GM19351 (cell line): ENCODE measurements at regions not wholly inside any gene's neighbourhood (a gene's known extent, or its start where the extent isn't known, plus 50 kb on each side); places are given as distances from the start of the nearest gene placed in this dataset.

Experiments
- ATAC-seq: cut with Tn5 transposase; IDR thresholded peaks from one replicate; pipeline ENCODE4 v1.9.1; 2021; ENCODE audit warnings: mild to moderate bottlenecking, moderate library complexity; ENCODE audit not compliant: unreplicated experiment

GRCh38 chr14:97695456-97695981 lies 898.3 kb downstream of the VRK1 start:
- no peak for ATAC-seq

GRCh38 chr14:97697772-97698171 lies 900.6 kb downstream of the VRK1 start:
- ATAC-seq: no peak

GRCh38 chr14:97699026-97699425 lies 901.8 kb downstream of the VRK1 start:
- ATAC-seq: no peak

- no peak for ATAC-seq
These were observed 906.0 kb downstream of the VRK1 start for GRCh38 chr14:97703006-97703760.

- no peak for ATAC-seq
These were observed 907.2 kb downstream of the VRK1 start for GRCh38 chr14:97704316-97704885.

- ATAC-seq: no peak
These were observed 907.9 kb downstream of the VRK1 start for GRCh38 chr14:97705107-97705506.

GRCh38 chr14:97705976-97706375 lies 908.8 kb downstream of the VRK1 start:
- ATAC-seq: no peak

- ATAC-seq: no peak
These were observed 909.6 kb downstream of the VRK1 start for GRCh38 chr14:97706819-97707218.

GRCh38 chr14:97707603-97708002 lies 910.4 kb downstream of the VRK1 start:
- no peak for ATAC-seq

GRCh38 chr14:97709552-97709951 lies 912.4 kb downstream of the VRK1 start:
- ATAC-seq: no peak

GRCh38 chr14:97710726-97711125 lies 913.5 kb downstream of the VRK1 start:
- ATAC-seq: no peak

GRCh38 chr14:97712471-97712870 lies 915.3 kb downstream of the VRK1 start:
- no peak for ATAC-seq

- no peak for ATAC-seq
These were observed 915.8 kb downstream of the VRK1 start for GRCh38 chr14:97713023-97713422.

GRCh38 chr14:97718886-97719442 lies 921.8 kb downstream of the VRK1 start:
- ATAC-seq: no peak

GRCh38 chr14:97719931-97720330 lies 922.7 kb downstream of the VRK1 start:
- no peak for ATAC-seq

GRCh38 chr14:97723351-97723750 lies 926.2 kb downstream of the VRK1 start:
- no peak for ATAC-seq

GRCh38 chr14:97723819-97724218 lies 926.6 kb downstream of the VRK1 start:
- ATAC-seq: no peak

GRCh38 chr14:97724265-97724731 lies 927.1 kb downstream of the VRK1 start:
- no peak for ATAC-seq

GRCh38 chr14:97726676-97727075 lies 929.5 kb downstream of the VRK1 start:
- ATAC-seq: no peak

GRCh38 chr14:97730706-97731105 lies 933.5 kb downstream of the VRK1 start:
- ATAC-seq: no peak

GRCh38 chr14:97731800-97732199 lies 934.6 kb downstream of the VRK1 start:
- ATAC-seq: no peak

GRCh38 chr14:97747316-97747715 lies 950.1 kb downstream of the VRK1 start:
- ATAC-seq: no peak
